SK-N-SH (cell line): ENCODE measurements at regions not wholly inside any gene's neighbourhood (a gene's known extent, or its start where the extent isn't known, plus 50 kb on each side); places are given as distances from the start of the nearest gene placed in this dataset.

ENCODE experiments used
- NFIC ChIP-seq: IDR thresholded peaks from 2 replicates; pipeline ENCODE4 v1.4.0; 2012; ENCODE audit warnings: borderline replicate concordance
- TAF1 ChIP-seq: IDR thresholded peaks from 2 replicates; pipeline ENCODE4 v1.6.1; 2012; ENCODE audit warnings: low read depth, mild to moderate bottlenecking, low read length, moderate library complexity, borderline replicate concordance

GRCh38 chr5:171688696-171689495, 96.7 kb upstream of the SMIM23 start:
- no peak for TF ChIP-seq NFIC
- no peak for TF ChIP-seq TAF1
